Loucy (cell line): ENCODE measurements at regions not wholly inside any gene's neighbourhood (a gene's known extent, or its start where the extent isn't known, plus 50 kb on each side); places are given as distances from the start of the nearest gene placed in this dataset.

Source experiments
- EZH2phosphoT487 ChIP-seq: fragments of 200-600 bp; IDR thresholded peaks from 2 replicates; pipeline ENCODE4 v1.6.1; 2018; ENCODE audit warnings: antibody characterized with exemption, mild to moderate bottlenecking, moderate library complexity, borderline replicate concordance
- TF ChIP-seq, protein P1 (sequence below): fragments of 200-600 bp; sonication (generic); conservative IDR thresholded peaks from 2 replicates; pipeline ENCODE4 v1.5.1; 2014; ENCODE audit warnings: mild to moderate bottlenecking, antibody characterized with exemption, low read length

DNA sequence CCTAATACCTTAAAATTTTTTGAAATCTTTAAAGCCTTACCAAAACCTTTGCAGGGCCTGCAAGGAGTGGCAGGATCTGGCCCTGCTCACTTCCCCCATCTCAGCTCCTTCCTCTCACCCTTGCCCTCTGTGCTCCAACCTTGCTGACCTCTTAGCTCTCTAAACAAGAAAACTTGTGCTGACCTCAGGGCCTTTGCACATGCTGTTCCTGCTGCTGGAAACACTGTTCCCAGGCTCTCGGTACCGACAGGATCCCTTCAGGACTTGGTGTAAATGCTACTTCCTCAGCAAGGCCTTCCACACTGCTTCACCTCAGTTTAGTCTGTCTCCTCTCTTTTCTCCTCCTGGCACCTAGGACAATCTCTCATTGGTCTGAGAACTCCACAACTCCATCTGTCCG, 155.4 kb upstream of the IQSEC1 start:
- TF ChIP-seq, protein P1, sequence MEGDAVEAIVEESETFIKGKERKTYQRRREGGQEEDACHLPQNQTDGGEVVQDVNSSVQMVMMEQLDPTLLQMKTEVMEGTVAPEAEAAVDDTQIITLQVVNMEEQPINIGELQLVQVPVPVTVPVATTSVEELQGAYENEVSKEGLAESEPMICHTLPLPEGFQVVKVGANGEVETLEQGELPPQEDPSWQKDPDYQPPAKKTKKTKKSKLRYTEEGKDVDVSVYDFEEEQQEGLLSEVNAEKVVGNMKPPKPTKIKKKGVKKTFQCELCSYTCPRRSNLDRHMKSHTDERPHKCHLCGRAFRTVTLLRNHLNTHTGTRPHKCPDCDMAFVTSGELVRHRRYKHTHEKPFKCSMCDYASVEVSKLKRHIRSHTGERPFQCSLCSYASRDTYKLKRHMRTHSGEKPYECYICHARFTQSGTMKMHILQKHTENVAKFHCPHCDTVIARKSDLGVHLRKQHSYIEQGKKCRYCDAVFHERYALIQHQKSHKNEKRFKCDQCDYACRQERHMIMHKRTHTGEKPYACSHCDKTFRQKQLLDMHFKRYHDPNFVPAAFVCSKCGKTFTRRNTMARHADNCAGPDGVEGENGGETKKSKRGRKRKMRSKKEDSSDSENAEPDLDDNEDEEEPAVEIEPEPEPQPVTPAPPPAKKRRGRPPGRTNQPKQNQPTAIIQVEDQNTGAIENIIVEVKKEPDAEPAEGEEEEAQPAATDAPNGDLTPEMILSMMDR = no peak
- no peak for TF ChIP-seq EZH2phosphoT487
